Activated T-cell treated with anti-CD3 and anti-CD28 coated beads, Interleukin-2, amount 50 U/mL, for 72 hours (primary cell): ENCODE measurements at regions not wholly inside any gene's neighbourhood (a gene's known extent, or its start where the extent isn't known, plus 50 kb on each side); places are given as distances from the start of the nearest gene placed in this dataset.

Experiments used
- ATAC-seq, 2 donors: fragments of 150-1000 bp; cut with Tn5 transposase; replicated peaks in 1 of 2; 2 replicates each; pipeline ENCODE4 v1.10.0; 2021; ENCODE audit warnings: moderate library complexity in 2 of 2, mild to moderate bottlenecking in 1 of 2
- DNase-seq, 2 donors: peaks; one replicate each; pipeline ENCODE4 v3.0.0; 2021 to 2022; ENCODE audit warnings: mixed read lengths in 1 of 2
- H3K27ac Mint-ChIP-seq: one replicate; pipeline ENCODE4 v1.8.0; 2022; ENCODE audit warnings: mild to moderate bottlenecking, moderate library complexity, mixed read lengths
- H3K27me3 Mint-ChIP-seq: one replicate; pipeline ENCODE4 v1.8.0; 2022; ENCODE audit warnings: low read depth, mixed read lengths
- H3K36me3 Mint-ChIP-seq, 2 donors: one replicate each; pipeline ENCODE4 v1.8.0; 2022; ENCODE audit warnings: mixed read lengths in 2 of 2, mild to moderate bottlenecking in 1 of 2; ENCODE audit not compliant: insufficient read depth in 2 of 2
- H3K4me1 Mint-ChIP-seq: one replicate; pipeline ENCODE4 v1.8.0; 2022; ENCODE audit warnings: low read depth, mixed read lengths
- H3K4me3 Mint-ChIP-seq, 2 donors: one replicate each; pipeline ENCODE4 v1.8.0; 2022; ENCODE audit warnings: mild to moderate bottlenecking in 2 of 2, mixed read lengths in 2 of 2, moderate library complexity in 2 of 2
- H3K9me3 Mint-ChIP-seq, 2 donors: one replicate each; pipeline ENCODE4 v1.8.0; 2022; ENCODE audit warnings: mixed read lengths in 2 of 2

- H3K4me1 Mint-ChIP-seq = no peaks in the 10 kb centered on the region
- DNase-seq = no peak
- no peak for ATAC-seq
- H3K27ac Mint-ChIP-seq = no peak overlapping the region
- no peaks in the 10 kb centered on the region for H3K9me3 Mint-ChIP-seq
- no peaks in the 10 kb centered on the region for H3K36me3 Mint-ChIP-seq
- H3K4me3 Mint-ChIP-seq = no peak overlapping the region
- H3K27me3 Mint-ChIP-seq = peaks cover 19% of the 10 kb centered on the region
Measured at GRCh38 chr1:58032611-58033073, 513.9 kb downstream of the OMA1 start.

- H3K36me3 Mint-ChIP-seq = no peaks in the 10 kb centered on the region
Measured at GRCh38 chr1:58031416-58031815, 515.1 kb downstream of the OMA1 start.

GRCh38 chr1:58030456-58030855 is 516.1 kb downstream of the OMA1 start:
- no peaks in the 10 kb centered on the region for H3K4me1 Mint-ChIP-seq
- no peak overlapping the region for H3K27ac Mint-ChIP-seq
- no peaks in the 10 kb centered on the region for H3K9me3 Mint-ChIP-seq
- ATAC-seq (no peak), DNase-seq (no peak)
- H3K4me3 Mint-ChIP-seq = no peak overlapping the region
- H3K27me3 Mint-ChIP-seq = peaks cover 19% of the 10 kb centered on the region
- no peaks in the 10 kb centered on the region for H3K36me3 Mint-ChIP-seq

More at GRCh38 chr1:58031416-58031815, 515.1 kb downstream of the OMA1 start:
- H3K27me3 Mint-ChIP-seq = peaks cover 19% of the 10 kb centered on the region
- H3K27ac Mint-ChIP-seq = no peak overlapping the region
- no peak overlapping the region for H3K4me3 Mint-ChIP-seq
- DNase-seq = no peak
- no peak for ATAC-seq
- H3K9me3 Mint-ChIP-seq = no peaks in the 10 kb centered on the region
- no peaks in the 10 kb centered on the region for H3K4me1 Mint-ChIP-seq

- no peak overlapping the region for H3K27ac Mint-ChIP-seq
- ATAC-seq = no peak
- DNase-seq = no peak
- H3K27me3 Mint-ChIP-seq = no peaks in the 10 kb centered on the region
- no peak overlapping the region for H3K4me3 Mint-ChIP-seq
- no peaks in the 10 kb centered on the region for H3K36me3 Mint-ChIP-seq
- H3K9me3 Mint-ChIP-seq = peaks cover 0 to under 1% of the 10 kb centered on the region in 2 donors
- no peaks in the 10 kb centered on the region for H3K4me1 Mint-ChIP-seq
Measured at GRCh38 chr1:58017641-58018040, 528.9 kb downstream of the OMA1 start.

- H3K36me3 Mint-ChIP-seq = no peaks in the 10 kb centered on the region
- H3K4me1 Mint-ChIP-seq = no peaks in the 10 kb centered on the region
- H3K27ac Mint-ChIP-seq = no peak overlapping the region
- no peaks in the 10 kb centered on the region for H3K27me3 Mint-ChIP-seq
- no peak overlapping the region for H3K4me3 Mint-ChIP-seq
- no peak for ATAC-seq
- DNase-seq = no peak
- H3K9me3 Mint-ChIP-seq = peaks cover 1 to 2% of the 10 kb centered on the region in 2 donors
Measured at GRCh38 chr1:58013237-58013636, 533.3 kb downstream of the OMA1 start.

GRCh38 chr1:58011978-58012377 is 534.5 kb downstream of the OMA1 start:
- no peak for DNase-seq
- ATAC-seq = no peak
- Mint-ChIP-seq H3K27ac (no peak overlapping the region), H3K27me3 (no peaks in the 10 kb centered on the region), H3K9me3 (peaks cover 1 to 2% of the 10 kb centered on the region in 2 donors), H3K36me3 (no peaks in the 10 kb centered on the region), H3K4me1 (no peaks in the 10 kb centered on the region), H3K4me3 (no peak overlapping the region)

GRCh38 chr1:58006421-58007046 is 540.0 kb downstream of the OMA1 start:
- Mint-ChIP-seq H3K4me3 (no peak overlapping the region), H3K27ac (no peak overlapping the region), H3K9me3 (no peaks in the 10 kb centered on the region), H3K4me1 (no peaks in the 10 kb centered on the region), H3K36me3 (no peaks in the 10 kb centered on the region), H3K27me3 (no peaks in the 10 kb centered on the region)
- no peak for DNase-seq
- ATAC-seq = no peak

GRCh38 chr1:58005212-58005611 is 541.3 kb downstream of the OMA1 start:
- DNase-seq = no peak
- Mint-ChIP-seq H3K27me3 (peaks cover 9% of the 10 kb centered on the region), H3K27ac (no peak overlapping the region), H3K36me3 (no peaks in the 10 kb centered on the region), H3K4me1 (no peaks in the 10 kb centered on the region), H3K9me3 (no peaks in the 10 kb centered on the region), H3K4me3 (no peak overlapping the region)
- no peak for ATAC-seq

- Mint-ChIP-seq H3K9me3 (no peaks in the 10 kb centered on the region), H3K4me3 (no peak overlapping the region), H3K27ac (no peak overlapping the region), H3K36me3 (no peaks in the 10 kb centered on the region), H3K27me3 (peaks cover 9% of the 10 kb centered on the region), H3K4me1 (no peaks in the 10 kb centered on the region)
- ATAC-seq (no peak), DNase-seq (no peak)
Measured at GRCh38 chr1:58003988-58004387, 542.5 kb downstream of the OMA1 start.

- Mint-ChIP-seq H3K4me1 (no peaks in the 10 kb centered on the region), H3K36me3 (no peaks in the 10 kb centered on the region), H3K9me3 (no peaks in the 10 kb centered on the region), H3K27ac (no peak overlapping the region), H3K27me3 (peaks cover 9% of the 10 kb centered on the region), H3K4me3 (no peak overlapping the region)
- no peak for ATAC-seq
- no peak for DNase-seq
Measured at GRCh38 chr1:58003059-58003458, 543.5 kb downstream of the OMA1 start.

- Mint-ChIP-seq H3K9me3 (peaks cover 0 to 4% of the 10 kb centered on the region in 2 donors), H3K36me3 (no peaks in the 10 kb centered on the region), H3K4me1 (no peaks in the 10 kb centered on the region), H3K27ac (no peak overlapping the region), H3K27me3 (peaks cover 9% of the 10 kb centered on the region), H3K4me3 (no peak overlapping the region)
- no peak for ATAC-seq
- no peak for DNase-seq
Measured at GRCh38 chr1:58000821-58001220, 545.7 kb downstream of the OMA1 start.

- Mint-ChIP-seq H3K36me3 (no peaks in the 10 kb centered on the region), H3K27ac (no peak overlapping the region), H3K9me3 (peaks cover 0 to 4% of the 10 kb centered on the region in 2 donors), H3K27me3 (peaks cover 9% of the 10 kb centered on the region), H3K4me3 (no peak overlapping the region), H3K4me1 (no peaks in the 10 kb centered on the region)
- DNase-seq (no peak), ATAC-seq (no peak)
Measured at GRCh38 chr1:58000116-58000515, 546.4 kb downstream of the OMA1 start.

- Mint-ChIP-seq H3K36me3 (no peaks in the 10 kb centered on the region), H3K4me1 (no peaks in the 10 kb centered on the region), H3K27ac (no peak overlapping the region), H3K9me3 (peaks cover 0 to 4% of the 10 kb centered on the region in 2 donors), H3K27me3 (peaks cover 9% of the 10 kb centered on the region), H3K4me3 (no peak overlapping the region)
- no peak for DNase-seq
- no peak for ATAC-seq
Measured at GRCh38 chr1:57996400-57996799, 550.1 kb downstream of the OMA1 start.

- H3K4me1 Mint-ChIP-seq = no peaks in the 10 kb centered on the region
- no peaks in the 10 kb centered on the region for H3K36me3 Mint-ChIP-seq
- peaks cover 5% of the 10 kb centered on the region for H3K27me3 Mint-ChIP-seq
- ATAC-seq (no peak), DNase-seq (no peak)
- H3K27ac Mint-ChIP-seq = no peak overlapping the region
- H3K9me3 Mint-ChIP-seq = peaks cover 0 to 2% of the 10 kb centered on the region in 2 donors
- no peak overlapping the region for H3K4me3 Mint-ChIP-seq
Measured at GRCh38 chr1:57991289-57991688, 555.2 kb downstream of the OMA1 start.
